ENCODE measurements at regions not wholly inside any gene's neighbourhood (a gene's known extent, or its start where the extent isn't known, plus 50 kb on each side); places are given as distances from the start of the nearest gene placed in this dataset.

DNA sequence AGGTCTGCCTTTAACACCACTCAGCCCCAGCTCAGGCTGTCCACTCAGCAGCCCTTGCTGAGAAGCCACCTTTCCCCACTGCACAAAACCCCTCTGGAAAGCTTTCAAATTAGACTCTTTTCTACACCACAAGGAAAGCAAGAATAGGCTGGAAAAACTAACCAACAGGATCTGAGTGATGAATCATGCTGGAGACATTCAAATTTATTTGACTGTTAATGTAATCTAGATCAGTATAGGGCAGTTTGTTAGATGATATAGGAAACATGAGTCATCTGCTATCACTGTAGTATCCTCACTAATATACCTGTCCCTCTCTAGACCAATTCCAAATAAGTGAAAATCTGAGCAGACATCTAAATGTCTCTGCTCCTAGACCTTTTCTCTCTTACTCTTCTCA is 127.8 kb upstream of the PAM start:
- FAIRE-seq: no peak
- Histone ChIP-seq H3K4me1 (ENCODE audit: control insufficient read depth, extremely low read depth, insufficient read depth, low read length) (peaks cover 22% of the 10 kb centered on the region), H3K9ac (ENCODE audit: control insufficient read depth, extremely low read depth, insufficient read depth, low read length) (no peak overlapping the region), H3K4me3 (ENCODE audit: control insufficient read depth in 2 of 3, extremely low read depth in 1 of 3, insufficient read depth in 2 of 3, low read depth in 1 of 3, low read length in 3 of 3) (no peak overlapping the region), H3K9me3 (ENCODE audit: control insufficient read depth, low read depth, low read length) (no peaks in the 10 kb centered on the region), H4K20me1 (ENCODE audit: control insufficient read depth, extremely low read depth, insufficient read depth, low read length) (no peaks in the 10 kb centered on the region), H3K4me2 (ENCODE audit: control insufficient read depth, extremely low read depth, insufficient read depth, low read depth, low read length) (peak overlapping the region; percentile 19), H2AFZ (ENCODE audit: control insufficient read depth, low read length) (no peak overlapping the region), H3K27ac (ENCODE audit: control insufficient read depth, insufficient read depth, low read length) (no peak overlapping the region), H3K36me3 (ENCODE audit: control insufficient read depth in 2 of 2, extremely low read depth in 1 of 2, insufficient read depth in 2 of 2, low read length in 2 of 2) (no peaks in the 10 kb centered on the region), H3K9me1 (ENCODE audit: control insufficient read depth, extremely low read depth, insufficient read depth, low read length) (no peaks in the 10 kb centered on the region), H3K27me3 (ENCODE audit: control insufficient read depth, extremely low read depth, insufficient read depth, low read length) (no peaks in the 10 kb centered on the region), H3K79me2 (ENCODE audit: control insufficient read depth, insufficient read depth, low read length) (no peaks in the 10 kb centered on the region)
- no peak for DNase-seq (ENCODE audit: low read depth, low spot score)
- TF ChIP-seq EZH2 (IDR thresholded peaks at IDR 0.05; ENCODE audit: low read length): no peak
- TF ChIP-seq, protein P1, sequence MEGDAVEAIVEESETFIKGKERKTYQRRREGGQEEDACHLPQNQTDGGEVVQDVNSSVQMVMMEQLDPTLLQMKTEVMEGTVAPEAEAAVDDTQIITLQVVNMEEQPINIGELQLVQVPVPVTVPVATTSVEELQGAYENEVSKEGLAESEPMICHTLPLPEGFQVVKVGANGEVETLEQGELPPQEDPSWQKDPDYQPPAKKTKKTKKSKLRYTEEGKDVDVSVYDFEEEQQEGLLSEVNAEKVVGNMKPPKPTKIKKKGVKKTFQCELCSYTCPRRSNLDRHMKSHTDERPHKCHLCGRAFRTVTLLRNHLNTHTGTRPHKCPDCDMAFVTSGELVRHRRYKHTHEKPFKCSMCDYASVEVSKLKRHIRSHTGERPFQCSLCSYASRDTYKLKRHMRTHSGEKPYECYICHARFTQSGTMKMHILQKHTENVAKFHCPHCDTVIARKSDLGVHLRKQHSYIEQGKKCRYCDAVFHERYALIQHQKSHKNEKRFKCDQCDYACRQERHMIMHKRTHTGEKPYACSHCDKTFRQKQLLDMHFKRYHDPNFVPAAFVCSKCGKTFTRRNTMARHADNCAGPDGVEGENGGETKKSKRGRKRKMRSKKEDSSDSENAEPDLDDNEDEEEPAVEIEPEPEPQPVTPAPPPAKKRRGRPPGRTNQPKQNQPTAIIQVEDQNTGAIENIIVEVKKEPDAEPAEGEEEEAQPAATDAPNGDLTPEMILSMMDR (optimal IDR thresholded peaks at IDR 0.05 in 1 of 3, IDR thresholded peaks at IDR 0.05 in 1 of 3, conservative IDR thresholded peaks at IDR 0.05 in 1 of 3; ENCODE audit: extremely low read depth in 1 of 3, insufficient read depth in 2 of 3, low read length in 3 of 3): no peak
- dilution Hi-C loops (cut with MboI; ENCODE audit: extremely low pct_ligation_motif_present, low sequenced_read_pairs): no loop called here

DNA sequence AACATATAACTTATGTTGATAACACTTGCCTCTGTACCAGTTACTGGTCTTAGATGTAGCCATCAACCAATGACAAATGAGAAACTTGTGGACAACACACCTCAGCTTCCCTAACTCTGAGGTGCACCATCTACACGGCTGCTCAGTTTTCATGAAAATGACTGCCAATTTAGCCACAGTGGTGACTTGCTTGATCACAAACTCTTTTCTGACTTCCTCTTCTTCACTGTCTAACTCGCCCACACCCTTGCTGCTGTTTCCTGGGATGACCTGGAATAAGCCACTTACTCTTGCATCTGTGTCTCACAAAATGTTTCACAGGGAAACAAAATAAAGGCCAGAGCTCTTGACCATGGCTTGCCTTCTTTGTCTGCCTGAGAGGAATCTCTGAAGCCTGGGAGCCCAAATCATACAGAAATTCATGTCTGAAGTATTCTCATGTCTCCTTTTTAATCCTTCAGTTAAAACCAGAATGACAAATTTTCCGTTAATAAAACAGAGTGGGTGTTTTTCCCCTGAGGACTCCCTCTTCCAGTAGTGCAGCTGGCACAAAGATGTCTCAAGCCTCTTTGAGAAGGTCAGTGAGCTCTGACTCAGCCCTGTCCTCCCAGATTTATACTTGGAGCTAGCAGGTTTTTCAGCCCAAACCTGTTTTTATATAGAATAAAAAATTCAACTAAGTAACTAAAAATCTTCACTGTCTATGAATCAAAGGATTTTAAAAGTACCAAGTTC is 126.5 kb upstream of the PAM start:
- no peaks in the 10 kb centered on the region for H3K27me3 ChIP-seq (ENCODE audit: control insufficient read depth, extremely low read depth, insufficient read depth, low read length)
- FAIRE-seq (no peak), DNase-seq (ENCODE audit: low read depth, low spot score) (no peak)
- no peaks in the 10 kb centered on the region for H3K9me3 ChIP-seq (ENCODE audit: control insufficient read depth, low read depth, low read length)
- peaks cover 22% of the 10 kb centered on the region for H3K4me1 ChIP-seq (ENCODE audit: control insufficient read depth, extremely low read depth, insufficient read depth, low read length)
- no peak overlapping the region for H3K27ac ChIP-seq (ENCODE audit: control insufficient read depth, insufficient read depth, low read length)
- no peak overlapping the region for H2AFZ ChIP-seq (ENCODE audit: control insufficient read depth, low read length)
- H4K20me1 ChIP-seq (ENCODE audit: control insufficient read depth, extremely low read depth, insufficient read depth, low read length): no peaks in the 10 kb centered on the region
- no peaks in the 10 kb centered on the region for H3K9me1 ChIP-seq (ENCODE audit: control insufficient read depth, extremely low read depth, insufficient read depth, low read length)
- H3K4me3 ChIP-seq (ENCODE audit: control insufficient read depth in 2 of 3, extremely low read depth in 1 of 3, insufficient read depth in 2 of 3, low read depth in 1 of 3, low read length in 3 of 3): no peak overlapping the region
- no peak for TF ChIP-seq EZH2 (IDR thresholded peaks at IDR 0.05; ENCODE audit: low read length)
- TF ChIP-seq, protein P1 (optimal IDR thresholded peaks at IDR 0.05 in 1 of 3, IDR thresholded peaks at IDR 0.05 in 1 of 3, conservative IDR thresholded peaks at IDR 0.05 in 1 of 3; ENCODE audit: extremely low read depth in 1 of 3, insufficient read depth in 2 of 3, low read length in 3 of 3): no peak
- H3K4me2 ChIP-seq (ENCODE audit: control insufficient read depth, extremely low read depth, insufficient read depth, low read depth, low read length): no peak overlapping the region
- no peak overlapping the region for H3K9ac ChIP-seq (ENCODE audit: control insufficient read depth, extremely low read depth, insufficient read depth, low read length)
- dilution Hi-C loops (cut with MboI; ENCODE audit: extremely low pct_ligation_motif_present, low sequenced_read_pairs): no loop called here
- no peaks in the 10 kb centered on the region for H3K36me3 ChIP-seq (ENCODE audit: control insufficient read depth in 2 of 2, extremely low read depth in 1 of 2, insufficient read depth in 2 of 2, low read length in 2 of 2)
- no peaks in the 10 kb centered on the region for H3K79me2 ChIP-seq (ENCODE audit: control insufficient read depth, insufficient read depth, low read length)
